MM.1S (cell line): ENCODE measurements at regions not wholly inside any gene's neighbourhood (a gene's known extent, or its start where the extent isn't known, plus 50 kb on each side); places are given as distances from the start of the nearest gene placed in this dataset.

ENCODE experiments used
- EZH2 ChIP-seq: fragments of 300-600 bp; sonication (generic); optimal IDR thresholded peaks from 2 replicates; pipeline ENCODE3; 2017; ENCODE audit warnings: low read depth, mild to moderate bottlenecking, antibody characterized with exemption, low read length, mixed read lengths
- EZH2phosphoT487 ChIP-seq: fragments of 300-600 bp; sonication (generic); IDR thresholded peaks from 2 replicates; pipeline ENCODE4 v1.6.1; 2018; ENCODE audit warnings: antibody characterized with exemption, low read length
- TF ChIP-seq, protein P1 (sequence below): fragments of 300-600 bp; sonication (generic); IDR thresholded peaks from 2 replicates; pipeline ENCODE4 v1.5.1; 2016; ENCODE audit warnings: antibody characterized with exemption, low read length, mixed read lengths

- TF ChIP-seq, protein P1, sequence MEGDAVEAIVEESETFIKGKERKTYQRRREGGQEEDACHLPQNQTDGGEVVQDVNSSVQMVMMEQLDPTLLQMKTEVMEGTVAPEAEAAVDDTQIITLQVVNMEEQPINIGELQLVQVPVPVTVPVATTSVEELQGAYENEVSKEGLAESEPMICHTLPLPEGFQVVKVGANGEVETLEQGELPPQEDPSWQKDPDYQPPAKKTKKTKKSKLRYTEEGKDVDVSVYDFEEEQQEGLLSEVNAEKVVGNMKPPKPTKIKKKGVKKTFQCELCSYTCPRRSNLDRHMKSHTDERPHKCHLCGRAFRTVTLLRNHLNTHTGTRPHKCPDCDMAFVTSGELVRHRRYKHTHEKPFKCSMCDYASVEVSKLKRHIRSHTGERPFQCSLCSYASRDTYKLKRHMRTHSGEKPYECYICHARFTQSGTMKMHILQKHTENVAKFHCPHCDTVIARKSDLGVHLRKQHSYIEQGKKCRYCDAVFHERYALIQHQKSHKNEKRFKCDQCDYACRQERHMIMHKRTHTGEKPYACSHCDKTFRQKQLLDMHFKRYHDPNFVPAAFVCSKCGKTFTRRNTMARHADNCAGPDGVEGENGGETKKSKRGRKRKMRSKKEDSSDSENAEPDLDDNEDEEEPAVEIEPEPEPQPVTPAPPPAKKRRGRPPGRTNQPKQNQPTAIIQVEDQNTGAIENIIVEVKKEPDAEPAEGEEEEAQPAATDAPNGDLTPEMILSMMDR = no peak
- TF ChIP-seq EZH2phosphoT487 (no peak), EZH2 (no peak)
These were observed 71.0 kb upstream of the ZNF479 start for GRCh38 chr7:57203161-57203791.
